ENCODE measurements at regions not wholly inside any gene's neighbourhood (a gene's known extent, or its start where the extent isn't known, plus 50 kb on each side); places are given as distances from the start of the nearest gene placed in this dataset.
"Not testable (repeated sequence)": the region's sequence is repeated elsewhere in the genome, so short reads cannot be mapped to it uniquely, and the experiment has no call there.

DNA sequence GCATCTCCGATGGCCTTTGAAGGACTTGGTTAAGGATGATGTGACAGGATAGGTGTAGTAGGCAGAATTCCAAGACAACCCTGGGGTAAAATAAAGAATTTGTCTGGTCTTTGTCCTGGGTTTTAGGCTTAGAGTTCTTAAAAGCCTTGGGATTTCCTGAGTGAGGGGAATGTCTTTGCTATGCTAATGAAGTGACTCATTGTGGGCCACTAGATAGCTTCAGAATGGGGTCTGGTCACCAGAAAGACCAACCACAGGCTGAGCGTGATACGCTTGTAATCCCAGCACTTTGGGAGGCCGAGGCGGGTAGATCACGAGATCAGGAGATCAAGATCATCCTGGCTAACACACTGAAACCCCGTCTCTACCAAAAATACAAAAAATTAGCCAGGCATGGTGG is 182.8 kb upstream of the TOX3 start:
- DNase-seq (ENCODE audit: low spot score) = no peak

- DNase-seq (ENCODE audit: low spot score) = no peak
Observed at GRCh38 chr16:52727849-52728248, 180.9 kb upstream of the TOX3 start.

DNA sequence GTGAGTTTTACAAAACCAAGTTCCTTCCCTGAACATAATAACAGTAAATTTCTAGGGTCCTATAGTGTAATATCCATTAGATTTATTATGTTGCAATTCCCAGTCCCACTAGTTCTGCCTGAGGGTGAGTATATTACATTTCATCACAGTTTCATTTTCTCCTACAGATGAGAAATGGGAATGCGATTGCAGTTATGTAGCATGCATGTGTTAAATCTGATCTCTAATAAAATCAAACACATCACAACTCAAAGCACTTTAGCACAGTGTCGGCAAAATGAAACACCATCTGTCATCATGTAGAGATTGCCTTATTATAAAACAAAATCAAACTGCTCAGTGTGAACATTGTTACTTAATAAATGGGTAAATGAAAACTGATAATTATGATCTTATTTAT is 180.5 kb upstream of the TOX3 start:
- DNase-seq (ENCODE audit: low spot score) = no peak

DNA sequence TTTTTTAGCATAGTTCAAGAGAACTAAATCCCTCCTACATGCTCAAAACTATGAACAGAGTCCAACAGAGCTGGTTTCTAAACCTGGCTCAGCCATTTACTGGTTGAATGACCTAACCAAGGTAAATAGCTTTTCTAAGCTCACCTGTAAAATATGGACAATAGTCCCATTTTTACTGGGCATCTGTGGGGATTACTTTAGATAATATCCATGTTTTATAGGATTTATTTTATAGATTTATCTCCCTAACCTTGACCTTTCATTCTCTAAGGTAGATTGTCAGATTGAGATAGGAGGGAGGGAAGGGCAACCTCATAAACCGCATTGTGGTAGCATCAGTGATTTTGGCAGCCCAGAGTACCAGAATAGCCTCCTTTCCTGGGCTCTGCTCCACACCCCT is 178.5 kb upstream of the TOX3 start:
- DNase-seq (ENCODE audit: low spot score) = no peak

GRCh38 chr16:52725043-52725442 is 178.1 kb upstream of the TOX3 start:
- no peak for DNase-seq (ENCODE audit: low spot score)

DNA sequence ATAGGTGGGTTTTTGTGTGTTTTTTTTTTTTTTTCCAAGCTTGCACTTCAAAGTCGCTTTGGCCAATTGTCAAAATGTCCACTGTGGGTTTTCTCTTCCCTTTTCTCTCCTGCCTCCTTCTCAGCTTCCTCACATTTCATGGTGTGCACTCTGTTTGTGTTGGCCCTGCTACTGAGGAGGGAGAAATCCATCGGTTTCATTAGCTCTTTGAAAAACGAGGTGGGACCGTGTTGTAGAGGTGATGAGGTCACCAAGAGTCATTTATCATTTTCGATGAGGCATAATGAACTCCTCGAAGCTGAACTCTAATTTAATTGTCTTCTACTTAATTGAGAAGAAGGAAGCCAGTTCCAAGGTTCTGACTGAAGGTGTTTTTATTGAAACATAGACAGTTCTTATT is 174.4 kb upstream of the TOX3 start:
- DNase-seq (ENCODE audit: low spot score) = no peak

DNA sequence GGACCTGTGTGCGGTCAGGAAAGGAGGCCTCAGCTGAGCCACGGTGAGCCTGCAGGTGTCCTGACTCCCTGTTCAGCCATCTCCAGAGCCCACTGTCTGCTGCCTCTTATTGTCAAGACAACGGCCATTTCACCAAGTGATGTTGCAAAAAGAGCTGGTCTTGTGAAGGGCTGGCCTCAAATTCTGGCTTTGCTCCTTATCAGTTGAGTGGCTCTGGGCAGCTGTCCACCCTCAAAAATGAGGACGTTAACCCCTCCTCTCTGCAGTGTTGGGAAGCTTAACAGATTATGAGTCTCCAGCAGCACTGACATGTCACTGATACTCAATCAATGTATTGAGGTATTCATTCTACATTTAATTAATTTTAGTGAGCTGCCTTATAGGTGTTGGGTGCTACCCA is 171.1 kb upstream of the TOX3 start:
- DNase-seq (ENCODE audit: low spot score) = no peak

- no peak for DNase-seq (ENCODE audit: low spot score)
Observed at GRCh38 chr16:52713740-52714139, 166.8 kb upstream of the TOX3 start.

DNA sequence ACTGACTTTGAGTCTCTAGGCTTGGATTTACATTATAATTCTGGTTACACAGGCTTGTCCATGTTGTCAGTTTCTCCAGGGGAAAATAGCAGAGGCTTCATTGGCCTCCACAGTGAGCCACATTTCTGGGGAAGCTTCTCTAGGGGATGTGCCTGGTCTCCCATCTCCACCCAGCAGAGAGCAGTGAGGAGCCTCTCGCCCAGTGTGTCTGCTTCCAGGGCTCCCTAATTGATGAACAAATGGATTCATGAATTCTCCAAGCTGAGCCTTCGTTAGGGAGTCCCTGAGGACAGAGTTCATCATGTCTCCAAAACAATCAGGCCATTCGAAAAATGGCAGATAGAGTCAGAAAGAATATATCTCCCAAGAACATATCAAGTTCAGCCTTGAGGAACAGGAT is 162.4 kb upstream of the TOX3 start:
- no peak for DNase-seq (ENCODE audit: low spot score)

DNA sequence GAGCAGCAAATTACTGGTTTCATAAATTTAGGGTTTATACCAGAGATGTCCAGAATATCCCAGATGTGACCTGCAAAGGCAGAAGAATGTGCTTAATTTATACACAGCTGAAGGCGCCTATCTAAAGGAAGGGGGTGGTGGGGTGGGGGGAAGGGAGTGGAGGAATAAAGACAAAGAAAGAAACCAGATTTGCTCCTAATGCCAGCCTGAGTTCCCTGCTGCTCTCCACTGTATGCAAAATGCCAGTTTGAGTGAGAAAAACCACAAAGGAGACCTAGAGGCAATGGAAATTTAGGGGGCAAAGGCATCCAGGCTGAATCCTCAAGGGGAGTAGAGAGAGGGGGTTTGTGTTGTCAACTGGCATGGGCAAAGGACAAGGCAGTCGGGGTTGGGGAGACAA is 161.5 kb upstream of the TOX3 start:
- DNase-seq (ENCODE audit: low spot score) = no peak

GRCh38 chr16:52707676-52708337 is 160.9 kb upstream of the TOX3 start:
- no peak for DNase-seq (ENCODE audit: low spot score)

DNA sequence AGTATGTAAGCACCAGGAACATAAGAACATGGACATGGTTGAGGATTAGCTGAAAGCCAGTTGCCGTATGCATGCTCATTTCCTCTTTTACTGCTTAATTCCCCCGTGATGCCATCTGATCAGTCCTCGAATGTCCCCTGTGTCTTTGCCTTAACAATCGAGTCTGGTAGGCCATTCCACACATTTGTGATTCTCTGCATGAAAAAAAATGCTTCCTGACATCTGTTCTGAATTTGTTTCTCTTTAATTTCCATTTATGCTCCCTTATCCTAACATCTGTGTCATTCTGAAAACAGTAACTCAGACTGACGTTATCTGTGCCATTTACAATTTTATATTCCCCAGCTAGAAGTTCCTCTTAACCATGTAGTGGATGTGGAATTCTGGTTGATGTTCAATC is 158.2 kb upstream of the TOX3 start:
- DNase-seq (ENCODE audit: low spot score) = no peak

GRCh38 chr16:52697971-52698370 is 151.0 kb upstream of the TOX3 start:
- no peak for DNase-seq (ENCODE audit: low spot score)

- no peak for DNase-seq (ENCODE audit: low spot score)
Observed at GRCh38 chr16:52696126-52696525, 149.2 kb upstream of the TOX3 start.

- no peak for DNase-seq (ENCODE audit: low spot score)
Observed at GRCh38 chr16:52690468-52690867, 143.5 kb upstream of the TOX3 start.

DNA sequence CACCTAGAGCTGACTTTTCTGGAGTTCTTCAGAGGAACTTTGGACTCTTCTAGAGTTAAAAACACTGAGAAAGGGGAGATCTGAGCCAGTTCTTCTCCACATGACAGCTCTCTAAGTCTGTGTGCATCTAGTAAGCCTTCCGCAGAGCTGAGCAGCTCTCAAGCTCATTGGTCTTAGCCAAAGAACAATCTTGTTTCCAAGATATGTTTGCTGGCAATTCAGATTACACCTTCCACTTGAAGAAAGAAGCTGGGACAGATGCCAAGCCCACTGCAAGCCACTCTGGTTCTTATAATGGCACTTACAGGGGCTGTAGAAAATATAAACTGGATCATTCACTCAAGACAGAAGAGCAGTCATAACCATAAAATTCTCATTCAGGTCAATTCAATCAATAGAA is 134.1 kb upstream of the TOX3 start:
- DNase-seq (ENCODE audit: low spot score) = no peak

DNA sequence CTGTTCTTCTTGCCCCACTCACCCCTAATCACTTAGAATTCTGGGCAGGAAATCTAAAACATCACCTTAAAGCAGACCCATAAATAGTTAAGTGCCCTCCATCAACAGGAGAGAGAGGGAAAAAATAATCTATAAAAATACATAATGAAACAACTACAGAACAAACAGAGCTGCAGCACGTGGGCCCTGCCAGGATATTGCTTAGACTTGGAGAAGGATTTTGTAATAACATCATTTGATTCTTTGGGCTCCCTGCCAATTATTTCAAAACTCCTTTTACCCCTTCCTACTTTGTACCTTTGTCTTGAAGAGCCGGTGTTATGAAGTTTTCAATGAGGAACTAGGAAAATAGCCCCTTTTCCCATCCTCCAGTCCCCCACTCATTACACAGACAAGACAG is 130.6 kb upstream of the TOX3 start:
- no peak for DNase-seq (ENCODE audit: low spot score)

GRCh38 chr16:52676959-52677358 is 130.0 kb upstream of the TOX3 start:
- no peak for DNase-seq (ENCODE audit: low spot score)

DNA sequence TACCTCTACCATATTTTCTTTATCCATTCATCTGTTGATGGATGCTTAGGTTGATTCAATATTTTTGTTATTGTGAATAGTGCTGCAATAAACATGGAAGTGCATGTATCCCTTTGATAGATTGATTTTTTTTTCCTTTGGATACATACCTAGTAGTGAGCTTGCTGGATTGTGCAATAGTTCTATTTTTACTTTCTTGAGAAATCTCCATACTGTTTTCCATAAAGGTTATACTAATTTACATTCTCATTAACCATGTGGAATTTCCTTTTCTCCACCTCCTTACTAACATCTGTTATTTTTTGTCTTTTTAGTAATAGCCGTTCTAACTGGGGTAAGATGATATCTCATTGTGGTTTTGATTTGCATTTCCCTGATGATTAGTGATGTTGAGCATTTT is 124.6 kb upstream of the TOX3 start:
- DNase-seq (ENCODE audit: low spot score) = no peak

DNA sequence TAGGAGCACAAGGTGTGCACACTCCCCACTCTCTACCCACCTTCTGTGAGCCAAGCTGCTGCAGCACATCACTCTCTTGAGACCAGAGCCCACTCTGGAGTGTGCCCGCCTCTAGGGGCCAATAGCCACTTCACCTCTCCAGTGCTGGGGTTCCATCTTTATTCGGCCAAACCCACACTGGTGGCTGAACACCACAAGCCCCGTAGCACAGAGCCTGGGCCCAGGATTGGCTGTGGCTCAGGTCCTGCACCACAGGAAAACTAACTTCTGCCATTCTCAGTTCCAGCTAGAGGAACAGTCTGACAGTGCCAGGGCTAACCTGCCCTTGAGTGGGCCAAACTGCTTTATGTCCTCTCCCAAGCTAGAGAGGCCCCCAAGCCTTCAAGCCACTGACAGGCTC is 111.0 kb upstream of the TOX3 start:
- DNase-seq (ENCODE audit: low spot score) = no peak

- DNase-seq (ENCODE audit: low spot score) = peak; percentile 53
Observed at GRCh38 chr16:52655916-52656315, 109.0 kb upstream of the TOX3 start.

DNA sequence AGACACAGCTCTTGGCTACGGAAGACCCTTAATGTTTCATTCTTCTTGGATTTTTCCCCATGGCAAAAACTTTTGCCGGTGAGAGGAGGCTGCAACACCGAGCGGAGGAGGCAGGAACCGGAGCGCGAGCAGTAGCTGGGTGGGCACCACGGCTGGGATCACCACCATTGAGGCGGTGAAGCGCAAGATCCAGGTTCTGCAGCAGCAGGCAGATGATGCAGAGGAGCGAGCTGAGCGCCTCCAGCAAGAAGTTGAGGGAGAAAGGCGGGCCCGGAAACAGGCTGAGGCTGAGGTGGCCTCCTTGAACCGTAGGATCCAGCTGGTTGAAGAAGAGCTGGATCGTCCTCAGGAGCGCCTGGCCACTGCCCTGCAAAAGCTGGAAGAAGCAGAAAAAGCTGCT is 108.2 kb upstream of the TOX3 start:
- DNase-seq (ENCODE audit: low spot score) = not testable (repeated sequence)

- no peak for DNase-seq (ENCODE audit: low spot score)
Observed at GRCh38 chr16:52652033-52652432, 105.1 kb upstream of the TOX3 start.

DNA sequence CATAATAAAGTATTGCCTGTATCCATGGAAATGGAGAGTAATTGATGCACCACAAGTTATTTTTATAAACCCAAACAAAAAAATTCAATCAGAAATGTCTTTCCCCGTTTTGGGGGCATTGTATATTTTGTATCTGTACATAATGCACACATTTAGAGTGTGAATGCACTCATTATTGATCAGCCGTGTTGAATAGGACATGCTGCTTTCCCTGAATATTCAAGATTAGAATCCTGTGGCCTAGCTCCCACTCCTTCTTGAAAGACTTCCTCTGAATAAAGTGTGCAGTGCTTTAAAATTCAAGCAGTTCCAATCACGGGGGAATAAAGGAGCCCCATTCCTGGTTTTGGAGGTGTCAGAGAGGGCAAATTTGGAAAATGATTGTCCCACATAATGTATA is 103.8 kb upstream of the TOX3 start:
- DNase-seq (ENCODE audit: low spot score) = no peak

DNA sequence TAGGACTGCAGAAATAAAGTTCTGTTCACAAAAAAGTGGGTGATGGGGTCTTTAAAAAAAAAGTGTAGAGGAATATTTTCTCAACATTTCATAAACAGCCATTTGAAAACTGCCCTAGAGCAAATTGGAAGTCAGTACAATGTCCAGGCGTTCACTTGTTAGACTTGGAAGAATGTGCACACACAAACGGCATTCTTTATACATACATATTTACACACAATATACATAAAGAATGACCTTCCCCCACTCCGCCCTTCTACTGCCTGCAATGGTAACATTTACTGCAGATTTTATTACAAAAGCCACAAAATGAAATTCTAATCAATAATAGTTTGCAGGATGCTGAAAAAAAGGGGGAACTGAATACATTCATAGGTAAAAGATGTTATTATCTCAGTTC is 103.4 kb upstream of the TOX3 start:
- no peak for DNase-seq (ENCODE audit: low spot score)
